ENCODE measurements at regions not wholly inside any gene's neighbourhood (a gene's known extent, or its start where the extent isn't known, plus 50 kb on each side); places are given as distances from the start of the nearest gene placed in this dataset.

DNA sequence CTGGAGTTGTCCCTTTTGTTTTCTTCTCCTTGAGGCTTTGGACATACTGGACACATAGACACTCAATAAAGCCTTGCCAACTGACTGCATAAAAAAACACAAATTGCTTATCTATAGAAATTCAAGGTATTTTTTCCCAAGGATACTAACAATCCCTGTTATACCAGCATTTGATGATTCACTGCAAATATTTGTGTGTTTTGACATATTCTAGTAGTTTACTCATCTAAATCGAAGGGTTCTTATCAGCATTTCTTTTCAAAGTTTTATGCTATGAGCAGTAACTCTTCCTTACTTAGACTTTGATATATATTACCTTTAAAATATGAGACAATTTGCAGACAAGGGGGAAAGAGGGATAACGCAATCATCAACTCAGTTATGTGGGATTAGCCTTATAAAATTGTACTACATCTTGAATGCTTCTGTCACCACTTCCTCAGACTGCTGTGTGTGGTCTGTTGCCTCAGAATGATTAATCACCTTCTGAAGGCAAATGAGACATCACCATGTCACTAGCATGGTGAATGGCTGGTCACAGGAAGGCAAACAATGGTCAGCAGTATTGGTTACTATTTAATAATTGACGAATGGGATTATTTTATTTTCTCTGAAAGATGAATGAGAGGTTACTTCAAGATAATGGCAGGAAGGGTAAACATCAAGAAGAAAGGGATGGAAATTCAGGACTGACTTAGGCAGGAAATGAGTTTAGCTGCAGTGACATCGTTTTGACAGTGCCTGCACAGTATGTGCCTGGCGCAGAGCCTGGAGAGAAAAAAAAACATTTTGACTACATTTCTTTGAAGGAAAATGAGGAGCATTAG lies 544.3 kb upstream of the CNKSR2 start:
- in situ Hi-C loops (cut with HindIII; ENCODE audit: low sequenced_read_pairs), result no loop called here
- TF ChIP-seq, protein P1, sequence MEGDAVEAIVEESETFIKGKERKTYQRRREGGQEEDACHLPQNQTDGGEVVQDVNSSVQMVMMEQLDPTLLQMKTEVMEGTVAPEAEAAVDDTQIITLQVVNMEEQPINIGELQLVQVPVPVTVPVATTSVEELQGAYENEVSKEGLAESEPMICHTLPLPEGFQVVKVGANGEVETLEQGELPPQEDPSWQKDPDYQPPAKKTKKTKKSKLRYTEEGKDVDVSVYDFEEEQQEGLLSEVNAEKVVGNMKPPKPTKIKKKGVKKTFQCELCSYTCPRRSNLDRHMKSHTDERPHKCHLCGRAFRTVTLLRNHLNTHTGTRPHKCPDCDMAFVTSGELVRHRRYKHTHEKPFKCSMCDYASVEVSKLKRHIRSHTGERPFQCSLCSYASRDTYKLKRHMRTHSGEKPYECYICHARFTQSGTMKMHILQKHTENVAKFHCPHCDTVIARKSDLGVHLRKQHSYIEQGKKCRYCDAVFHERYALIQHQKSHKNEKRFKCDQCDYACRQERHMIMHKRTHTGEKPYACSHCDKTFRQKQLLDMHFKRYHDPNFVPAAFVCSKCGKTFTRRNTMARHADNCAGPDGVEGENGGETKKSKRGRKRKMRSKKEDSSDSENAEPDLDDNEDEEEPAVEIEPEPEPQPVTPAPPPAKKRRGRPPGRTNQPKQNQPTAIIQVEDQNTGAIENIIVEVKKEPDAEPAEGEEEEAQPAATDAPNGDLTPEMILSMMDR (IDR thresholded peaks at IDR 0.05; ENCODE audit: low read depth, low read length), result no peak
- no peak overlapping the region for H3K4me3 ChIP-seq (ENCODE audit: low read depth, low read length)
- peak; percentile 14 for DNase-seq (ENCODE audit: low read depth, low spot score)

DNA sequence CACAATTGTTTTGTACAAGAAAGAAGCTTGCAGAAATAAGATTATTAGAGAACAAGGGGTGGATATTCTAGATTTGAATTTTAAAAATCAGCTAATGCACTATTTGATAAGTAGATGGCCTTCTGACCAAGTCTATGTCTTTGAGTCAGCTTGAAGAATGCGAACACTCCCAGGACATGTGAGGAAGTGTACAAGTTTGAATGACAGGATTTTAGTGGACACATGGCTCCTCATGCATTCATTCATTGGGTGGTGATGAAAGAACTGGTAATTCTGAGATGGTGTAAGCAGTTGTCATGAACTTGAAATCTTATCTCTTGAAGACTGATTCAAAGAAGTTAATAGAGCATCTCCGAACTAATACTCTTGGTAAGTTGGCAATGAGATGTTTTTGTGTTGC lies 548.2 kb upstream of the CNKSR2 start:
- no peak for DNase-seq (ENCODE audit: low read depth, low spot score)
- no peak overlapping the region for H3K4me3 ChIP-seq (ENCODE audit: low read depth, low read length)
- in situ Hi-C loops (cut with HindIII; ENCODE audit: low sequenced_read_pairs), result no loop called here

DNA sequence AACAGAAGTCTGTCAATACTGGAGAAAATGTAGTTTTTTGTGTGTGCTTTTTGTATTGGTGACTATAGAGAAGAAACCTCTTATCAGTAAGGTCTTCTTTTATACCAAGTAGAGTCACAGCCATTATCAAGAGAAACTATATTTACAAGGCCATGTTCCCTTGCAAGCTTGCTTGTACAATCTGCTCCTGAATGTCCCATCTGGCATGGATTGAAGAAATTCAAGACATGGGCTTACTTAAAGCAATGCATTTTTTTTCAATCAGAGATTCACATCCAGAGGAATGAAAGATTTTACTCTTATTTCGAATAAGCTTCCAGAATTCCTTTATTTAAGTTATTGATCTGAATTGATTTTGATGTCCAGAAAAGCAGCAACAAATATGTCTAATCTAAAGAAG lies 537.3 kb upstream of the RPS6KA3 start:
- TF ChIP-seq, protein P1 (IDR thresholded peaks at IDR 0.05; ENCODE audit: low read depth, low read length), result no peak
- no peak overlapping the region for H3K4me3 ChIP-seq (ENCODE audit: low read depth, low read length)
- no peak for DNase-seq (ENCODE audit: low read depth, low spot score)
- in situ Hi-C loops (cut with HindIII; ENCODE audit: low sequenced_read_pairs), result no loop called here

More for the DNA sequence above, 548.2 kb upstream of the CNKSR2 start:
- TF ChIP-seq, protein P1 (IDR thresholded peaks at IDR 0.05; ENCODE audit: low read depth, low read length), result no peak

DNA sequence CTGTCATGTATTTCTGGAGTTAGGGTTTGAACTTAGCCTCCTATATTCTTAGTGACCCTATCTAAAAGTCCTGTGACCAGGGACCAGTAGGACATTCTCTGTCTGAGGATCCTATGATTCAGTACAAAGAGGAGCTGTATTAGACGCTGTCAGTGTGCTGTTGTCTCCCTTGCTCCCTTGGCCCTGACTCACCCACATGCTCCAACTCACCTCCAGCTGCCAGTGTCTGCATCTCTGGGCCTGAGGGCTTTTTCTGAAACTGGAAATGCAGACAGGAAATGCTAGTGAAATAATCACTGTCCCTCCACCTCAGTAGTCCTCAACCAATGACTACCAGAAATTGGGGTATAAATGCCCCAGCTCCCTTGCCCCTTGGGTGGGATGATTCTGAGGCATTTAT lies 535.3 kb upstream of the RPS6KA3 start:
- no peak overlapping the region for H3K4me3 ChIP-seq (ENCODE audit: low read depth, low read length)
- DNase-seq (ENCODE audit: low read depth, low spot score), result no peak
- in situ Hi-C loops (cut with HindIII; ENCODE audit: low sequenced_read_pairs), result no loop called here
- TF ChIP-seq, protein P1 (IDR thresholded peaks at IDR 0.05; ENCODE audit: low read depth, low read length), result no peak

DNA sequence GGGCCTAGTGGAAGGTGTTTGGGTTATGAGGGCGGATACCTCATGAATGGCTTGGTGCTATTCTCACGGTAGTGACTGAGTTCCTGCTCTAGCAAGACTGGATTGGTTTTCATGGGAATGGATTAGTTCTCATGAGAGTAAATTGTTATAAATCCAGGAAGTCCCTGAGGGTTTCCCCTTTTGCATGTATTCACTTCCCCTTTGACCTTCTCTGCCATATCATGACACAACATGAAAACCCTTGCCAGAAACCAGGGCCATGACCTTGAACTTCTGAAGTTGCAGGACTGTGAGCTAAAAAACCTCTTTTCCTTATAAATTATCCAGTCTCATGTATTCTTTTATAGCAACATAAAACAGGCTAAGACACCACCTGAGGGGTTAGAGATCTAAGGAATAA lies 529.7 kb upstream of the RPS6KA3 start:
- in situ Hi-C loops (cut with HindIII; ENCODE audit: low sequenced_read_pairs), result no loop called here
- TF ChIP-seq, protein P1 (IDR thresholded peaks at IDR 0.05; ENCODE audit: low read depth, low read length), result no peak
- DNase-seq (ENCODE audit: low read depth, low spot score), result no peak
- no peak overlapping the region for H3K4me3 ChIP-seq (ENCODE audit: low read depth, low read length)

DNA sequence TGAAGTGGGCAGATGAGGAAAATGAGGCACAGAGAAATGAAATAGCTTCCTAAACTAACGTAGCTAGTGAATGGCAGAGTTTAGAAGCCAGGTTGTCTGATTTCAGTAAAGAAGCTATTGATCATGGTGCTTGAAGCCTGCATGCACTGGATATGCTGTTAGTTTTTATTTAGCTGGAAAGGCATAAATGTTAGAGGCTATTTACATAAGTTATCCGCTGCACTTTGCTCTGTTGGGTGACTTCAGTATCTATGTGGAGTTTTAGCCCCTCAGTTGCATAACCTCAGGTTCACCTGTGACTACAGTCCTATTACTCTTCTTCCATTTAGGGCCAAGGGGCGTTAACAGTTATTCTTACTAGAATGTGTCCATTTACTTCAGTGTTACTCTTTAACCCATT lies 522.4 kb upstream of the RPS6KA3 start:
- DNase-seq (ENCODE audit: low read depth, low spot score), result no peak
- no peak overlapping the region for H3K4me3 ChIP-seq (ENCODE audit: low read depth, low read length)
- in situ Hi-C loops (cut with HindIII; ENCODE audit: low sequenced_read_pairs), result no loop called here
- TF ChIP-seq, protein P1 (IDR thresholded peaks at IDR 0.05; ENCODE audit: low read depth, low read length), result no peak
